GM23338 (cell line): ENCODE measurements at regions not wholly inside any gene's neighbourhood (a gene's known extent, or its start where the extent isn't known, plus 50 kb on each side); places are given as distances from the start of the nearest gene placed in this dataset.

Experiments
- ATAC-seq: fragments of 200-7000 bp; cut with Tn5 transposase; 3 replicates; pipeline ENCODE4 v1.9.1; 2020
- DNase-seq: peaks from one replicate; pipeline ENCODE4 v3.0.0-alpha.2; 2015; ENCODE audit warnings: low spot score
- H2AFZ ChIP-seq: fragments of 200-600 bp; sonication (generic); 2 replicates; pipeline ENCODE4 v1.8.0; 2016; ENCODE audit warnings: antibody characterized with exemption, mild to moderate bottlenecking, moderate library complexity
- H3F3A ChIP-seq: fragments of 200-600 bp; sonication (generic); replicated peaks from 2 replicates; pipeline ENCODE4 v1.8.0; 2017; ENCODE audit warnings: antibody characterized with exemption, mixed run types, low read depth
- H3K27ac ChIP-seq: fragments of 200-600 bp; sonication (generic); 2 replicates; pipeline ENCODE4 v1.6.1; 2016; ENCODE audit warnings: low read depth
- H3K27me3 ChIP-seq: fragments of 200-600 bp; sonication (generic); 2 replicates; pipeline ENCODE4 v1.8.0; 2016; ENCODE audit warnings: mild to moderate bottlenecking, mixed run types, moderate library complexity; ENCODE audit not compliant: insufficient read depth
- H3K36me3 ChIP-seq: fragments of 200-600 bp; sonication (generic); 2 replicates; pipeline ENCODE4 v1.8.0; 2016; ENCODE audit warnings: mild to moderate bottlenecking; ENCODE audit not compliant: insufficient read depth
- H3K4me1 ChIP-seq: fragments of 200-600 bp; sonication (generic); 2 replicates; pipeline ENCODE4 v1.8.0; 2016; ENCODE audit warnings: mild to moderate bottlenecking, moderate library complexity; ENCODE audit not compliant: insufficient read depth
- H3K4me2 ChIP-seq: fragments of 200-600 bp; sonication (generic); 2 replicates; pipeline ENCODE4 v1.7.1; 2017; ENCODE audit warnings: mixed run types
- H3K4me3 ChIP-seq: fragments of 200-600 bp; sonication (generic); 2 replicates; pipeline ENCODE4 v1.6.1; 2016; ENCODE audit warnings: mixed run types
- H3K79me2 ChIP-seq: fragments of 200-600 bp; sonication (generic); replicated peaks from 2 replicates; pipeline ENCODE4 v1.8.0; 2017; ENCODE audit warnings: mild to moderate bottlenecking; ENCODE audit not compliant: insufficient read depth
- H3K9me2 ChIP-seq: fragments of 200-600 bp; sonication (generic); 2 replicates; pipeline ENCODE4 v1.8.0; 2017; ENCODE audit not compliant: insufficient read depth
- H4K20me1 ChIP-seq: fragments of 200-600 bp; sonication (generic); replicated peaks from 2 replicates; pipeline ENCODE4 v1.8.0; 2017; ENCODE audit warnings: mild to moderate bottlenecking; ENCODE audit not compliant: insufficient read depth
- H3K27ac Mint-ChIP-seq: 2 replicates; pipeline ENCODE4 v1.8.0; 2020; ENCODE audit warnings: inconsistent platforms, mild to moderate bottlenecking, moderate library complexity, mixed read lengths
- H3K27me3 Mint-ChIP-seq: 3 replicates; pipeline ENCODE4 v1.8.0; 2022; ENCODE audit warnings: low read depth, mild to moderate bottlenecking, moderate library complexity, mixed read lengths, inconsistent platforms; ENCODE audit not compliant: insufficient read depth, poor library complexity
- H3K36me3 Mint-ChIP-seq: 3 replicates; pipeline ENCODE4 v1.8.0; 2021; ENCODE audit warnings: low read depth, mild to moderate bottlenecking, inconsistent platforms, moderate library complexity, mixed read lengths
- H3K4me1 Mint-ChIP-seq: 3 replicates; pipeline ENCODE4 v1.8.0; 2020; ENCODE audit warnings: mild to moderate bottlenecking, inconsistent platforms, mixed read lengths
- H3K4me3 Mint-ChIP-seq: 3 replicates; pipeline ENCODE4 v1.8.0; 2021; ENCODE audit warnings: moderate library complexity, mild to moderate bottlenecking, inconsistent platforms, mixed read lengths
- H3K9me3 Mint-ChIP-seq: 3 replicates; pipeline ENCODE4 v1.8.0; 2020; ENCODE audit warnings: moderate library complexity, mild to moderate bottlenecking, inconsistent platforms, mixed read lengths
- ETS1 ChIP-seq: IDR thresholded peaks from 2 replicates; pipeline ENCODE4 v1.6.1; 2016; ENCODE audit warnings: antibody characterized with exemption
- EZH2 ChIP-seq: fragments of 200-600 bp; sonication (generic); IDR thresholded peaks from one replicate; pipeline ENCODE4 v1.8.0; 2017; ENCODE audit warnings: antibody characterized with exemption, mild to moderate bottlenecking, low read depth; ENCODE audit not compliant: unreplicated experiment
- EZH2phosphoT487 ChIP-seq: fragments of 200-600 bp; sonication (generic); IDR thresholded peaks from one replicate; pipeline ENCODE4 v1.8.1; 2018; ENCODE audit warnings: antibody characterized with exemption; ENCODE audit not compliant: unreplicated experiment
- JUNB ChIP-seq: IDR thresholded peaks from one replicate; pipeline ENCODE4 v1.6.1; 2016; ENCODE audit warnings: antibody characterized with exemption; ENCODE audit not compliant: unreplicated experiment
- REST ChIP-seq: IDR thresholded peaks from one replicate; pipeline ENCODE4 v1.6.1; 2018; ENCODE audit warnings: antibody characterized with exemption; ENCODE audit not compliant: unreplicated experiment
- STAT1 ChIP-seq: IDR thresholded peaks from one replicate; pipeline ENCODE4 v1.6.1; 2016; ENCODE audit warnings: antibody characterized with exemption; ENCODE audit not compliant: unreplicated experiment
- ZNF114 ChIP-seq: fragments of 250-450 bp; sonication (Bioruptor Pico); IDR thresholded peaks from 2 replicates; pipeline ENCODE4 v1.5.0; 2020; ENCODE audit warnings: mild to moderate bottlenecking, moderate library complexity
- ZNF331 ChIP-seq: fragments of 250-450 bp; sonication (Bioruptor Pico); IDR thresholded peaks from 2 replicates; pipeline ENCODE4 v1.5.0; 2020; ENCODE audit warnings: low read depth, mild to moderate bottlenecking, moderate library complexity
- TF ChIP-seq, protein P1 (sequence below): fragments of 250-450 bp; sonication (Bioruptor Pico); IDR thresholded peaks from 2 replicates; pipeline ENCODE4 v1.5.0; 2020; ENCODE audit warnings: mild to moderate bottlenecking, moderate library complexity
- TF ChIP-seq, protein P2 (sequence below), 2 experiments: fragments of 200-600 bp in 1 of 2; sonication (generic) in 1 of 2; conservative IDR thresholded peaks; 2 replicates each; pipeline versions ENCODE4 v1.5.1 to v1.6.1; 2016 to 2017; ENCODE audit warnings: antibody characterized with exemption in 2 of 2, low read depth in 2 of 2, mild to moderate bottlenecking in 2 of 2, moderate library complexity in 1 of 2

GRCh38 chr4:155119006-155119405 is 89.4 kb upstream of the NPY2R start:
- peaks cover 55% of the 10 kb centered on the region for H3K9me3 Mint-ChIP-seq
- peaks cover 2% of the 10 kb centered on the region for H3K27me3 Mint-ChIP-seq
- TF ChIP-seq, protein P1, sequence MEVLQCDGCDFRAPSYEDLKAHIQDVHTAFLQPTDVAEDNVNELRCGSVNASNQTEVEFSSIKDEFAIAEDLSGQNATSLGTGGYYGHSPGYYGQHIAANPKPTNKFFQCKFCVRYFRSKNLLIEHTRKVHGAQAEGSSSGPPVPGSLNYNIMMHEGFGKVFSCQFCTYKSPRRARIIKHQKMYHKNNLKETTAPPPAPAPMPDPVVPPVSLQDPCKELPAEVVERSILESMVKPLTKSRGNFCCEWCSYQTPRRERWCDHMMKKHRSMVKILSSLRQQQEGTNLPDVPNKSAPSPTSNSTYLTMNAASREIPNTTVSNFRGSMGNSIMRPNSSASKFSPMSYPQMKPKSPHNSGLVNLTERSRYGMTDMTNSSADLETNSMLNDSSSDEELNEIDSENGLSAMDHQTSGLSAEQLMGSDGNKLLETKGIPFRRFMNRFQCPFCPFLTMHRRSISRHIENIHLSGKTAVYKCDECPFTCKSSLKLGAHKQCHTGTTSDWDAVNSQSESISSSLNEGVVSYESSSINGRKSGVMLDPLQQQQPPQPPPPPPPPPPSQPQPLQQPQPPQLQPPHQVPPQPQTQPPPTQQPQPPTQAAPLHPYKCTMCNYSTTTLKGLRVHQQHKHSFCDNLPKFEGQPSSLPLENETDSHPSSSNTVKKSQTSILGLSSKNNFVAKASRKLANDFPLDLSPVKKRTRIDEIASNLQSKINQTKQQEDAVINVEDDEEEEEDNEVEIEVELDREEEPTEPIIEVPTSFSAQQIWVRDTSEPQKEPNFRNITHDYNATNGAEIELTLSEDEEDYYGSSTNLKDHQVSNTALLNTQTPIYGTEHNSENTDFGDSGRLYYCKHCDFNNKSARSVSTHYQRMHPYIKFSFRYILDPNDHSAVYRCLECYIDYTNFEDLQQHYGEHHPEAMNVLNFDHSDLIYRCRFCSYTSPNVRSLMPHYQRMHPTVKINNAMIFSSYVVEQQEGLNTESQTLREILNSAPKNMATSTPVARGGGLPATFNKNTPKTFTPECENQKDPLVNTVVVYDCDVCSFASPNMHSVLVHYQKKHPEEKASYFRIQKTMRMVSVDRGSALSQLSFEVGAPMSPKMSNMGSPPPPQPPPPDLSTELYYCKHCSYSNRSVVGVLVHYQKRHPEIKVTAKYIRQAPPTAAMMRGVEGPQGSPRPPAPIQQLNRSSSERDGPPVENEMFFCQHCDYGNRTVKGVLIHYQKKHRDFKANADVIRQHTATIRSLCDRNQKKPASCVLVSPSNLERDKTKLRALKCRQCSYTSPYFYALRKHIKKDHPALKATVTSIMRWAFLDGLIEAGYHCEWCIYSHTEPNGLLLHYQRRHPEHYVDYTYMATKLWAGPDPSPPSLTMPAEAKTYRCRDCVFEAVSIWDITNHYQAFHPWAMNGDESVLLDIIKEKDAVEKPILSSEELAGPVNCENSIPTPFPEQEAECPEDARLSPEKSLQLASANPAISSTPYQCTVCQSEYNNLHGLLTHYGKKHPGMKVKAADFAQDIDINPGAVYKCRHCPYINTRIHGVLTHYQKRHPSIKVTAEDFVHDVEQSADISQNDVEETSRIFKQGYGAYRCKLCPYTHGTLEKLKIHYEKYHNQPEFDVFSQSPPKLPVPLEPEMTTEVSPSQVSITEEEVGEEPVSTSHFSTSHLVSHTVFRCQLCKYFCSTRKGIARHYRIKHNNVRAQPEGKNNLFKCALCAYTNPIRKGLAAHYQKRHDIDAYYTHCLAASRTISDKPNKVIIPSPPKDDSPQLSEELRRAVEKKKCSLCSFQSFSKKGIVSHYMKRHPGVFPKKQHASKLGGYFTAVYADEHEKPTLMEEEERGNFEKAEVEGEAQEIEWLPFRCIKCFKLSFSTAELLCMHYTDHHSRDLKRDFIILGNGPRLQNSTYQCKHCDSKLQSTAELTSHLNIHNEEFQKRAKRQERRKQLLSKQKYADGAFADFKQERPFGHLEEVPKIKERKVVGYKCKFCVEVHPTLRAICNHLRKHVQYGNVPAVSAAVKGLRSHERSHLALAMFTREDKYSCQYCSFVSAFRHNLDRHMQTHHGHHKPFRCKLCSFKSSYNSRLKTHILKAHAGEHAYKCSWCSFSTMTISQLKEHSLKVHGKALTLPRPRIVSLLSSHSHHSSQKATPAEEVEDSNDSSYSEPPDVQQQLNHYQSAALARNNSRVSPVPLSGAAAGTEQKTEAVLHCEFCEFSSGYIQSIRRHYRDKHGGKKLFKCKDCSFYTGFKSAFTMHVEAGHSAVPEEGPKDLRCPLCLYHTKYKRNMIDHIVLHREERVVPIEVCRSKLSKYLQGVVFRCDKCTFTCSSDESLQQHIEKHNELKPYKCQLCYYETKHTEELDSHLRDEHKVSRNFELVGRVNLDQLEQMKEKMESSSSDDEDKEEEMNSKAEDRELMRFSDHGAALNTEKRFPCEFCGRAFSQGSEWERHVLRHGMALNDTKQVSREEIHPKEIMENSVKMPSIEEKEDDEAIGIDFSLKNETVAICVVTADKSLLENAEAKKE (CRISPR knock-in tag): no peak
- no peak for TF ChIP-seq ZNF114 (CRISPR knock-in tag)
- no peak for TF ChIP-seq REST
- TF ChIP-seq ETS1: no peak
- TF ChIP-seq STAT1: no peak
- TF ChIP-seq EZH2: no peak
- TF ChIP-seq JUNB: no peak
- TF ChIP-seq, protein P2, sequence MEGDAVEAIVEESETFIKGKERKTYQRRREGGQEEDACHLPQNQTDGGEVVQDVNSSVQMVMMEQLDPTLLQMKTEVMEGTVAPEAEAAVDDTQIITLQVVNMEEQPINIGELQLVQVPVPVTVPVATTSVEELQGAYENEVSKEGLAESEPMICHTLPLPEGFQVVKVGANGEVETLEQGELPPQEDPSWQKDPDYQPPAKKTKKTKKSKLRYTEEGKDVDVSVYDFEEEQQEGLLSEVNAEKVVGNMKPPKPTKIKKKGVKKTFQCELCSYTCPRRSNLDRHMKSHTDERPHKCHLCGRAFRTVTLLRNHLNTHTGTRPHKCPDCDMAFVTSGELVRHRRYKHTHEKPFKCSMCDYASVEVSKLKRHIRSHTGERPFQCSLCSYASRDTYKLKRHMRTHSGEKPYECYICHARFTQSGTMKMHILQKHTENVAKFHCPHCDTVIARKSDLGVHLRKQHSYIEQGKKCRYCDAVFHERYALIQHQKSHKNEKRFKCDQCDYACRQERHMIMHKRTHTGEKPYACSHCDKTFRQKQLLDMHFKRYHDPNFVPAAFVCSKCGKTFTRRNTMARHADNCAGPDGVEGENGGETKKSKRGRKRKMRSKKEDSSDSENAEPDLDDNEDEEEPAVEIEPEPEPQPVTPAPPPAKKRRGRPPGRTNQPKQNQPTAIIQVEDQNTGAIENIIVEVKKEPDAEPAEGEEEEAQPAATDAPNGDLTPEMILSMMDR (conservative IDR thresholded peaks at IDR 0.05; ENCODE audit: low read depth in 2 of 2): no peak
- no peak for TF ChIP-seq ZNF331
- TF ChIP-seq EZH2phosphoT487: no peak
- no peak overlapping the region for H2AFZ ChIP-seq
- peaks cover 16% of the 10 kb centered on the region for H3K4me1 Mint-ChIP-seq
- H3F3A ChIP-seq: no peaks in the 10 kb centered on the region
- ATAC-seq (no peak), DNase-seq (peak; percentile 43)
- H3K27me3 ChIP-seq: no peaks in the 10 kb centered on the region
- H4K20me1 ChIP-seq: no peaks in the 10 kb centered on the region
- H3K27ac ChIP-seq: no peak overlapping the region
- peaks cover 19% of the 10 kb centered on the region for H3K4me1 ChIP-seq
- no peak overlapping the region for H3K4me3 Mint-ChIP-seq
- H3K27ac Mint-ChIP-seq: no peak overlapping the region
- no peaks in the 10 kb centered on the region for H3K79me2 ChIP-seq
- no peak overlapping the region for H3K4me2 ChIP-seq
- H3K9me2 ChIP-seq: no peaks in the 10 kb centered on the region; the same call in 1 of the 2 replicates
- H3K4me3 ChIP-seq: no peak overlapping the region
- peaks cover 39% of the 10 kb centered on the region for H3K36me3 Mint-ChIP-seq
- peaks cover 3% of the 10 kb centered on the region; the same call in 1 of the 2 replicates for H3K36me3 ChIP-seq
